PC-3 (cell line): ENCODE measurements at regions not wholly inside any gene's neighbourhood (a gene's known extent, or its start where the extent isn't known, plus 50 kb on each side); places are given as distances from the start of the nearest gene placed in this dataset.

ENCODE experiments used
- ATAC-seq: fragments of 200-7000 bp; cut with Tn5 transposase; 2 replicates; pipeline ENCODE4 v1.9.1; 2020; ENCODE audit warnings: mild to moderate bottlenecking, moderate library complexity
- BruUV-seq: library from RNA; stranded (reverse); fragments of 400-500 nt; replicated peaks from 2 replicates; lab custom pipeline; 2021; lab: Mats Ljungman, UMichigan
- CTCF ChIA-PET: fragments of 300-600 bp; sonication (Branson Sonifier 250); formaldehyde crosslinking; loops from one replicate; lab custom pipeline; 2022; ENCODE audit warnings: antibody characterized with exemption; lab: Charles Lee
- POLR2A ChIA-PET: fragments of 300-600 bp; sonication (Branson Sonifier 250); formaldehyde crosslinking; loops from one replicate; lab custom pipeline; 2022; ENCODE audit warnings: antibody characterized with exemption; ENCODE audit not compliant: unreplicated experiment; lab: Charles Lee
- DNase-seq: peaks from one replicate; pipeline ENCODE4 v3.0.0-alpha.2; 2015
- H2AFZ ChIP-seq: fragments of 300-600 bp; sonication (generic); 2 replicates; pipeline ENCODE4 v1.6.0; 2016; ENCODE audit warnings: antibody characterized with exemption, low read length
- H3F3A ChIP-seq: fragments of 300-600 bp; sonication (generic); one replicate; pipeline ENCODE4 v1.6.0; 2017; ENCODE audit warnings: antibody characterized with exemption, low read length, control low read depth, mild to moderate bottlenecking; ENCODE audit not compliant: unreplicated experiment
- H3K27ac ChIP-seq: fragments of 300-600 bp; sonication (generic); 2 replicates; pipeline ENCODE4 v1.5.1; 2016; ENCODE audit warnings: mild to moderate bottlenecking, low read length
- H3K27me3 ChIP-seq: fragments of 300-600 bp; sonication (generic); 2 replicates; pipeline ENCODE4 v1.6.1; 2016; ENCODE audit warnings: low read length, mixed read lengths
- H3K36me3 ChIP-seq: fragments of 300-600 bp; sonication (generic); 2 replicates; pipeline ENCODE4 v1.6.1; 2016; ENCODE audit warnings: low read depth, mixed run types, low read length, mixed read lengths
- H3K4me1 ChIP-seq: fragments of 300-600 bp; sonication (generic); 2 replicates; pipeline ENCODE4 v1.5.1; 2016; ENCODE audit warnings: low read length; ENCODE audit not compliant: insufficient read depth
- H3K4me2 ChIP-seq: fragments of 300-600 bp; sonication (generic); 2 replicates; pipeline ENCODE4 v1.6.0; 2016; ENCODE audit warnings: low read length
- H3K4me3 ChIP-seq: fragments of 300-600 bp; sonication (generic); 2 replicates; pipeline ENCODE4 v1.5.1; 2016; ENCODE audit warnings: mild to moderate bottlenecking, low read length, mixed read lengths
- H3K79me2 ChIP-seq: fragments of 300-600 bp; sonication (generic); 2 replicates; pipeline ENCODE4 v1.6.1; 2017; ENCODE audit warnings: low read length, mixed read lengths
- H3K9ac ChIP-seq: fragments of 300-600 bp; sonication (generic); 2 replicates; pipeline ENCODE4 v1.6.0; 2016; ENCODE audit warnings: mild to moderate bottlenecking, low read length
- H3K9me2 ChIP-seq: fragments of 300-600 bp; sonication (generic); replicated peaks from 2 replicates; pipeline ENCODE4 v1.6.1; 2016; ENCODE audit warnings: mixed run types, low read length, mixed read lengths
- H3K9me3 ChIP-seq: fragments of 300-600 bp; sonication (generic); 2 replicates; pipeline ENCODE4 v1.6.1; 2016; ENCODE audit warnings: low read length, mixed read lengths
- H4K20me1 ChIP-seq: fragments of 300-600 bp; sonication (generic); 2 replicates; pipeline ENCODE4 v1.6.1; 2016; ENCODE audit warnings: low read length, mixed read lengths
- EZH2 ChIP-seq: fragments of 300-600 bp; sonication (generic); IDR thresholded peaks from one replicate; pipeline ENCODE4 v1.6.1; 2017; ENCODE audit warnings: antibody characterized with exemption, mild to moderate bottlenecking, low read length; ENCODE audit not compliant: unreplicated experiment
- EZH2phosphoT487 ChIP-seq: fragments of 300-600 bp; sonication (generic); IDR thresholded peaks from 2 replicates; pipeline ENCODE4 v1.6.1; 2018; ENCODE audit warnings: mild to moderate bottlenecking, antibody characterized with exemption, low read length, borderline replicate concordance
- intact Hi-C: fragments of 100-400 bp; cut with micrococcal nuclease; formaldehyde crosslinking; loops from 2 replicates; pipeline ENCODE4 v1.9.0; 2023
- TF ChIP-seq, protein P1 (sequence below): fragments of 300-600 bp; sonication (generic); conservative IDR thresholded peaks from 2 replicates; pipeline ENCODE4 v1.5.1; 2017; ENCODE audit warnings: antibody characterized with exemption, low read depth, mild to moderate bottlenecking, low read length

DNA sequence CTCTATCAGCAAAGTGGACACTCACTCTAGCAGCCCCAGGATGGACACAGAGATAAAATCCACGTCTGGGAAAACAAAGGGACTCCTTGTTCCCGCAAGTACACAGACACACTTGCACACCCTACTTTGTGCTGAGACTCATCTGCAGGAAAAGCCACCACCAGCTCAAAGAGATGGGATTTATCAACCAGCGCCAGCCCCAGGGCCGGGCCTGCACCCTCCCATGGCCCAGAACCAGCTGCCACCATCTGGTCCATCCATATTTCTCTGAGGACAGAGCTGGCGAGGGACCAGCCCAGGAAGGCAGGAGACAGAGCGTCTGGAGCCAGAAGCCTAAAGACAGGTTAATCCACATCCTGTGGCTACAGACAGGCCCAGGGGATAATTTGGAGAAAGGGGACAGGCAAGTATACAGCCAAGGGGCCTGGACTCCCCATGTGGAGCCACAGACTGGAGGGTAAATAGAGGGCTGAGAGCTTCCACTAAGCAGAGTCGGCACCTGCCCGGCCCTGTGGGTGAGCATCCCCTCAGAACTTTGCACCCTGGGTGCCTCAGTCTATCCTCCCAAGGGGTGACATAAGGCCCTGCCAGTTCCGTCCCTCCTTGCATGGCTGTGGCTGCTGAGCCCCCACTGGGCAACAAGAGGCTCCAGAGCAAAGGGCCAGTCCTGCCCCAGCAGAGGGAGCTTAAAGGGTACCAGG lies 233.9 kb downstream of the PTPRU start:
- Histone ChIP-seq H3K27me3 (peaks cover 36% of the 10 kb centered on the region), H3K4me2 (no peak overlapping the region), H3K27ac (no peak overlapping the region), H3K9ac (no peak overlapping the region), H4K20me1 (no peaks in the 10 kb centered on the region), H3K4me3 (no peak overlapping the region), H2AFZ (no peak overlapping the region), H3K4me1 (no peaks in the 10 kb centered on the region), H3K9me2 (no peaks in the 10 kb centered on the region), H3K9me3 (no peaks in the 10 kb centered on the region), H3K36me3 (no peaks in the 10 kb centered on the region), H3F3A (no peaks in the 10 kb centered on the region), H3K79me2 (no peaks in the 10 kb centered on the region)
- intact Hi-C loops, result no loop called here
- no peak for TF ChIP-seq EZH2phosphoT487
- TF ChIP-seq, protein P1, sequence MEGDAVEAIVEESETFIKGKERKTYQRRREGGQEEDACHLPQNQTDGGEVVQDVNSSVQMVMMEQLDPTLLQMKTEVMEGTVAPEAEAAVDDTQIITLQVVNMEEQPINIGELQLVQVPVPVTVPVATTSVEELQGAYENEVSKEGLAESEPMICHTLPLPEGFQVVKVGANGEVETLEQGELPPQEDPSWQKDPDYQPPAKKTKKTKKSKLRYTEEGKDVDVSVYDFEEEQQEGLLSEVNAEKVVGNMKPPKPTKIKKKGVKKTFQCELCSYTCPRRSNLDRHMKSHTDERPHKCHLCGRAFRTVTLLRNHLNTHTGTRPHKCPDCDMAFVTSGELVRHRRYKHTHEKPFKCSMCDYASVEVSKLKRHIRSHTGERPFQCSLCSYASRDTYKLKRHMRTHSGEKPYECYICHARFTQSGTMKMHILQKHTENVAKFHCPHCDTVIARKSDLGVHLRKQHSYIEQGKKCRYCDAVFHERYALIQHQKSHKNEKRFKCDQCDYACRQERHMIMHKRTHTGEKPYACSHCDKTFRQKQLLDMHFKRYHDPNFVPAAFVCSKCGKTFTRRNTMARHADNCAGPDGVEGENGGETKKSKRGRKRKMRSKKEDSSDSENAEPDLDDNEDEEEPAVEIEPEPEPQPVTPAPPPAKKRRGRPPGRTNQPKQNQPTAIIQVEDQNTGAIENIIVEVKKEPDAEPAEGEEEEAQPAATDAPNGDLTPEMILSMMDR, result no peak
- TF ChIP-seq EZH2, result no peak
- DNase-seq (no peak), ATAC-seq (no peak)
- BruUV-seq, result no TSS peak
- CTCF ChIA-PET, result no interaction called here
- POLR2A ChIA-PET, result no interaction called here

DNA sequence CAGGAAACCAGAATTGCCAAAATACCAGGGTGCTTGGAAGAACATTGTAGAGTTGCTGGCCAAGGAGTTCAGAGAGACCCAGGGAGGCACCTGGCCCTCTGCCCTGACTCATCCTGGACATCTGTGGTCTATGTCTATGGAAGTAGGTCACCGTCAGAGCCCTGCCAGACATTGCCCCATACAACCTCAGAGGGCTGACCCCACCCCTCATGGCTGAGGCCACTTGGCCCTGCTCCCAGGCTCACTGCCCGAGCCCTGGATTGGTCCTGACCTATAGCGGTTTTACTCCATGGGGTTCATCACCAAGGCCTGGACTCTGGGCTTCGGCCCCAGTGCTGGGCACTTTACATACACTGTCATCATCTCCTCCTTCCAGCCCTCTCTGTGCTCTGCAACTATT lies 233.1 kb downstream of the PTPRU start:
- BruUV-seq, result no TSS peak
- Histone ChIP-seq H4K20me1 (no peaks in the 10 kb centered on the region), H3K4me1 (no peaks in the 10 kb centered on the region), H2AFZ (no peak overlapping the region), H3K9ac (no peak overlapping the region), H3K36me3 (no peaks in the 10 kb centered on the region), H3K4me2 (no peak overlapping the region), H3K27ac (no peak overlapping the region), H3K4me3 (no peak overlapping the region), H3F3A (no peaks in the 10 kb centered on the region), H3K79me2 (no peaks in the 10 kb centered on the region), H3K27me3 (peaks cover 28% of the 10 kb centered on the region), H3K9me2 (no peaks in the 10 kb centered on the region), H3K9me3 (no peaks in the 10 kb centered on the region)
- ChIA-PET CTCF (no interaction called here), POLR2A (no interaction called here)
- TF ChIP-seq, protein P1, result no peak
- TF ChIP-seq EZH2phosphoT487 (no peak), EZH2 (no peak)
- ATAC-seq (no peak), DNase-seq (no peak)
- intact Hi-C loops, result no loop called here
